Stimulated activated CD4-positive, alpha-beta T cell treated with anti-CD3 and anti-CD28 coated beads, Interleukin-4, amount 100 ng/mL, for 4 hours (primary cell): ENCODE measurements at regions not wholly inside any gene's neighbourhood (a gene's known extent, or its start where the extent isn't known, plus 50 kb on each side); places are given as distances from the start of the nearest gene placed in this dataset.
A peak's percentile ranks its signal among the peaks of the same experiment; 100 is the strongest.
"Not testable (repeated sequence)": the region's sequence is repeated elsewhere in the genome, so short reads cannot be mapped to it uniquely, and the experiment has no call there.

Experiments used
- DNase-seq, 2 experiments: peaks; one replicate each; pipeline ENCODE4 v3.0.0-alpha.2; 2020

GRCh38 chr7:17020250-17020649 lies 138.5 kb upstream of the AGR3 start:
- no peak for DNase-seq

GRCh38 chr7:17021205-17021604 lies 139.4 kb upstream of the AGR3 start:
- no peak for DNase-seq

GRCh38 chr7:17022920-17023319 lies 141.1 kb upstream of the AGR3 start:
- peak in 1 of 2 experiments; percentile 4 for DNase-seq

GRCh38 chr7:17026269-17026668 lies 144.5 kb upstream of the AGR3 start:
- no peak for DNase-seq

- DNase-seq = no peak
Observed at GRCh38 chr7:17027143-17027788, 145.5 kb upstream of the AGR3 start.

- DNase-seq = no peak
Observed at GRCh38 chr7:17027789-17028152, 146.0 kb upstream of the AGR3 start.

- DNase-seq = no peak
Observed at GRCh38 chr7:17029150-17029549, 147.4 kb upstream of the AGR3 start.

- no peak for DNase-seq
Observed at GRCh38 chr7:17030559-17030958, 148.8 kb upstream of the AGR3 start.

GRCh38 chr7:17031906-17032551 lies 150.2 kb upstream of the AGR3 start:
- DNase-seq = no peak

GRCh38 chr7:17033245-17033644 lies 151.5 kb upstream of the AGR3 start:
- DNase-seq = no peak

GRCh38 chr7:17036584-17036983 lies 154.8 kb upstream of the AGR3 start:
- DNase-seq = no peak

GRCh38 chr7:17037356-17037755 lies 155.6 kb upstream of the AGR3 start:
- DNase-seq = no peak

GRCh38 chr7:17038160-17038782 lies 156.5 kb upstream of the AGR3 start:
- DNase-seq = no peak

- no peak for DNase-seq
Observed at GRCh38 chr7:17038783-17039170, 157.0 kb upstream of the AGR3 start.

- no peak for DNase-seq
Observed at GRCh38 chr7:17039372-17039771, 157.6 kb upstream of the AGR3 start.

- no peak for DNase-seq
Observed at GRCh38 chr7:17040716-17041115, 158.9 kb upstream of the AGR3 start.

- DNase-seq = no peak
Observed at GRCh38 chr7:17041324-17041723, 159.5 kb upstream of the AGR3 start.

GRCh38 chr7:17042211-17042610 lies 160.4 kb upstream of the AGR3 start:
- DNase-seq = no peak

GRCh38 chr7:17043012-17043877 lies 161.5 kb upstream of the AGR3 start:
- no peak for DNase-seq

GRCh38 chr7:17044396-17044795 lies 162.6 kb upstream of the AGR3 start:
- DNase-seq = no peak

- no peak for DNase-seq
Observed at GRCh38 chr7:17044861-17045260, 163.1 kb upstream of the AGR3 start.

- no peak for DNase-seq
Observed at GRCh38 chr7:17046259-17046658, 164.5 kb upstream of the AGR3 start.

- no peak for DNase-seq
Observed at GRCh38 chr7:17046666-17047065, 164.9 kb upstream of the AGR3 start.

- not testable (repeated sequence) for DNase-seq
Observed at GRCh38 chr7:17053164-17053563, 171.4 kb upstream of the AGR3 start.
